NCI-H526 treated with DMSO at 0.1 percent for 48 hours (cell line): ENCODE measurements at regions not wholly inside any gene's neighbourhood (a gene's known extent, or its start where the extent isn't known, plus 50 kb on each side); places are given as distances from the start of the nearest gene placed in this dataset.

Experiments
- DNase-seq: peaks from one replicate; lab custom pipeline; 2025; lab: John Stamatoyannopoulos, UW

GRCh38 chr6:102402635-102403329 is 1009.3 kb downstream of the GRIK2 start:
- DNase-seq, result no peak

GRCh38 chr6:102398788-102399390 is 1005.4 kb downstream of the GRIK2 start:
- no peak for DNase-seq

DNA sequence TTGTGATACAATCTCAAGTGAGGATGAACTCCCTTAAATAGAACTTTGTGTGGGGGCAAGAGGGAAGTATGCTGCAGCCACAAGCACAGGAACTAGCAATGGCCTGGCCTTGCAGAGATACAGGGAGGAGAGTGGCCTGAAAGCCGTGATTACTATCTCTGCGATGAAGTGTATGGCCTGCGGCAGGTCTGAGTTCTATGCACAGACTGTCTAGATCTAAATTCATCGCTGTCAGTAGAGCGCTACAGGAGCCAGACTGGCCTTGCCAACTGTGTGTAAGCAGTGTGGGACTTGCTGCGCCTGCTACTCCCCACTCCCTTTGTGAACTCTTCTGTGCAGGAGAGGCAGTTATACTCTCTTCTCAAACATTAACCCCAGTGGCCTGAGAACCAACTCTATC is 997.0 kb downstream of the GRIK2 start:
- DNase-seq, result no peak

GRCh38 chr6:102389994-102390393 is 996.5 kb downstream of the GRIK2 start:
- no peak for DNase-seq

GRCh38 chr6:102387326-102388033 is 994.0 kb downstream of the GRIK2 start:
- DNase-seq, result no peak

GRCh38 chr6:102381203-102381602 is 987.7 kb downstream of the GRIK2 start:
- DNase-seq, result no peak

GRCh38 chr6:102356170-102356569 is 962.7 kb downstream of the GRIK2 start:
- DNase-seq, result no peak

GRCh38 chr6:102355578-102355977 is 962.1 kb downstream of the GRIK2 start:
- no peak for DNase-seq

DNA sequence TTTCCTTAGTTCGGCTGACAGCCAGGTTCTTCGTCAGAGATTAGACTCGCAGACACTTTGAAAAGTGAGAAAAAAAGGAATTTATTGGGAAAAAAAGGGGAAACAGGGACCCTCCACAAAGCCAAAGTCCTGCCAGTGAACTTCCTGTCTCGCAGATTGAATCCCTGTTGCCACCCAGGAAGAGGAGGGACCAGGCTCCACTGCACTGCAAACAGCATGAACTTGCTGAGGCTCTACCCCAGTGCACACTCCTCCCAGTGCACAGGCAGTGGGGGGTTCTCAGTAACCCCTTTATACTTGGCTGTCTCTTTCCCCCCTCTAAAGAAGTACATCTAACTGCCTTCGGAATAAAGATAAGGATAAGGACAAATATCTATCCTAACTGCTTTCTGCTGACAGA is 959.0 kb downstream of the GRIK2 start:
- no peak for DNase-seq

DNA sequence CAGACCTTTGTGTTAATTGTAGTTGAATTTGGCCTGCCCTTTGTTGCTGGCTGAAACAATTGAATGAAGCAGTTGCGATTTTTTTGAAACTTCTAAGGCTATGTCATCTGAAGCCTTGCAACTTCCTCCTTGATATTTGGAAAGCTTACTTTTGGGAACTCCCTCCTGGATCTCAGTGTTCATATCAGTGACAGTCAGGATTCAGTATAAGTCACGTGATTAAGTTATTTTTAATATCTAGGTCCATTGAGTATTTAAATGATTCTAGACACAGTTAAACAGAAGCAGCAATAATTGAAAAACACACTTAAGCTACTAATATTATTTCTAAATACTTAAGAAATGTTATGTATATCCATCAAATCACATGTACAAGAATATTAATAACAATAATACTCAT is 951.3 kb downstream of the GRIK2 start:
- no peak for DNase-seq

DNA sequence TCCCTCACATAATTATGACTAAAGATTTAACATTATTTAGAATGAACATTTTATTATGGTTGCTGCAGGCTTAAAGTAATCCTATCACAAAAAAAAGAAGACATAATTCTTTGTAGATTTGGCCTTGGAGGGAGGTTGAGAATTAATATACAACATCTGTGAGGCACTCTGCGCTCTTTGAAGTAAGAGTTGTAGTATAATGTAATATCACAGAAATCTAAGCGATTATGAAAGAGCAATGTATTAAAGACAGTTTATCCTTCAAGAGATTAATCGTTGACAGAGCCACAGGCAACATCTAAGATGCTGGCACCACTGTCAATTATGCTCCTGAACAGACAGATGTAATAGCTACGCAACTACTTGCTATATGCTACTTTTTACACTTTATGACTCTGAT is 946.8 kb downstream of the GRIK2 start:
- DNase-seq, result no peak

GRCh38 chr6:102333736-102334135 is 940.2 kb downstream of the GRIK2 start:
- no peak for DNase-seq

DNA sequence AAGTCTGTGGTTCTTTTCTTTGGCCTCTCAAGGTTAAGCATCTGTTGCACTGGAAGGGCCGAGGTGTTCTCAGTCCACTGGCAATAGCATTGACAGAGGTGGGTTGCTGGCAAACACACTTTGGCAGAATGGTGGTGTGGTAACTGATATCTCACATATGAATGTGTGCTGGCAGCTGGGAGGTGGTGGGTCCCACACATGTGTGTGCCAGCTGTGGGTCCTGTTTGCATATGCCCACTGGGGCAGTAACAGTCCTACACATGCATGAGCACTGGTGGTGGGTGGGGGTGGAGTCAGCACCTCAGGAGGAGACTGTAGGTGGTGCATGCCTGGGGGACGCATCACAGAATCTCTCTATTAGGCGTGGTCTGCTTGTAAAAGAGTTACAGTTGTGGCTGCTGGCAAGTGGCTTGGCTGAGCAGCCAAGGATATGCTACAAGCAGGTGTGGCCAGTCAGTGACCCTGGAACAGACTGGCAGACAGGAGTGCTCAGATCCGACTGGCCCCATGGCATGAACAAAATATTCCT is 934.3 kb downstream of the GRIK2 start:
- no peak for DNase-seq

DNA sequence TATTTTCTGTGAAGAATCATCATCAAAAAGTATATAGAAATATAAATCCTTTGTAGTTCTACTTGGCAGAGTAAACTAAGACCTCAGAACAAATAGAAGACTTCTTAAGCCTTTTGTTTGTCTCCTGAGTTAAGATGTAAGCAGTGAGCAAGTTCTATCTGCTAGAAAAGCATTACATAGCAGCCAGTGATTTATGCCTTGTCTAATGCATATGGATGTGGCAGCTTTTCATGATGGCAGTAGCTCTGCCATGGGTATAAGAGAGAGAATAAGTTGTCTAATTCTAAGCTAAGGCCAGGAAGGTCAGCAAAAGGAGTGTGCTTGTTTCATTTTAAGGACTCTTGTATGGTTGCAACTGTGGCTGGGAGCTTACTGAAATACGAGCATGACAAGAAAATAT is 920.2 kb downstream of the GRIK2 start:
- no peak for DNase-seq

DNA sequence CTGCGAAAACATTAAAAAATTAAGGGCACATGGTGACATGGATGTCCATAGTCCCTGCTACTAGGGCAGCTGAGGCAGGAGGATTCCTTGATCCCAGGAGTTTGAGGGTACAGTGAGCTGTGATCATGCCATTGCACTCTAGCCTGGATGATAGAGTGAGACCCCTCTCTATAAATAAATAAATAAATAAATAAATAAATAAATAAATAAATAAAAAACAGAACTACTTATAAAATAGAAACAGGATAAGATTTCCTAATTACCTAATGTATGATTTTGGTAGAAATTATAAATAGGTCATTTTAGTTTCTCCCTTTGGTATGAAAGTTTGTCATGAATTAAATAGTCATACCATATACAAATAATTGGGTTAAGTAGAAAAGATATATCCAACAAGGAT is 916.2 kb downstream of the GRIK2 start:
- DNase-seq, result no peak

DNA sequence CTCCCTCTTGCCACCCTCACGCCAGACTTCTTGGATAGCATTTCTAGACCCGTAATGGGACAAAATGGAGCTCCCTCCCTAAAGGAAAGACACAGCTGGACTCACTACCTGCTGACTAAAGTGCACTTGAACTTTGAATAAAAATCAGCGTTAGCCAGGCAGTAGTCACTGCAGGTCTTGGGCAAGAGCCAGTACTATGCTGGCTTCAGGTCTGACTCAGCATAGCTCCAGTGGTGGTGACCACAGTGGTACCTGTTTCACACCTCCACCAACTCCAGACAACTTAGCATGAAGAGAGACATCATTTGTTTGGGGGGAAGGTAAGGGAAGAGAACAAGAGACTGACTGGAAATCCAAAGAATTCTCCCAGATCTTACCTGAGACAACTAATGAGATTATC is 906.8 kb downstream of the GRIK2 start:
- no peak for DNase-seq

DNA sequence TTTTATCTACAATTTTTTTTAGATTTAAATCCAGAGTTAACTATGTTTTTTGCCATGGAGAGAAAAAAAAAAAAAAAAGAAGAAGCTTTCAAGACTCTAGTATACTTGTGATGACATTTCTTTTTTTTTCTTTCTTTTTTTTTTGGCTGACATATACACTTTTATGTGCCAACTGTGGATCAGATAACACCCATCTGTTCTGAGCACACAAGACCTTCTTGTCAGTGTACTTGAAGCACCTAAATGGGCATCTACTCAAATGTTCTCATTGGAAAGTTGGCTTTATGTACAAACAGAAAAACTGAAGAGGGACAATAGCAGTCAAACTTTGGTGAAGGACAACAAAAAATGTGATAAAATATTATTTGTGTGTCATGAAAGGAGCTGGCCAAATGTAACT is 904.5 kb downstream of the GRIK2 start:
- DNase-seq, result no peak
